Panc1 (cell line): ENCODE measurements at regions not wholly inside any gene's neighbourhood (a gene's known extent, or its start where the extent isn't known, plus 50 kb on each side); places are given as distances from the start of the nearest gene placed in this dataset.

Experiments used
- ATAC-seq: fragments of 200-7000 bp; cut with Tn5 transposase; 2 replicates; pipeline ENCODE4 v1.9.1; 2020; ENCODE audit warnings: mild to moderate bottlenecking, moderate library complexity
- BruUV-seq: library from RNA; stranded (reverse); fragments of 400-500 nt; replicated peaks from 2 replicates; lab custom pipeline; 2021; lab: Mats Ljungman, UMichigan
- CTCF ChIA-PET: fragments of 300-600 bp; sonication (Branson Sonifier 250); formaldehyde crosslinking; loops from one replicate; lab custom pipeline; 2022; ENCODE audit warnings: antibody characterized with exemption; lab: Charles Lee
- POLR2A ChIA-PET: fragments of 300-600 bp; sonication (Branson Sonifier 250); formaldehyde crosslinking; loops from one replicate; lab custom pipeline; 2022; ENCODE audit warnings: antibody characterized with exemption; lab: Charles Lee
- DNase-seq: peaks from one replicate; pipeline ENCODE4 v3.0.0-alpha.2; 2010; ENCODE audit warnings: low read depth, low spot score
- H3K27ac ChIP-seq: 2 replicates; pipeline ENCODE4 v1.5.1; 2011; ENCODE audit warnings: mild to moderate bottlenecking, low read length, inconsistent platforms
- H3K27me3 ChIP-seq: fragments of 200-500 bp; sonication (Bioruptor generic); 2 replicates; pipeline ENCODE4 v1.6.0; 2014; ENCODE audit warnings: low read length, inconsistent platforms; ENCODE audit not compliant: control insufficient read depth, insufficient read depth
- H3K36me3 ChIP-seq: fragments of 200-500 bp; sonication (Bioruptor generic); 2 replicates; pipeline ENCODE4 v1.5.1; 2014; ENCODE audit warnings: inconsistent platforms, mild to moderate bottlenecking, low read length, moderate library complexity; ENCODE audit not compliant: control insufficient read depth, insufficient read depth
- H3K4me1 ChIP-seq: 2 replicates; pipeline ENCODE4 v1.5.1; 2011; ENCODE audit warnings: inconsistent platforms, mild to moderate bottlenecking, low read length, moderate library complexity; ENCODE audit not compliant: control insufficient read depth, insufficient read depth
- H3K4me3 ChIP-seq, 2 experiments: 2 replicates each; pipeline ENCODE4 v1.5.1; 2011 to 2012; ENCODE audit warnings: low read depth in 2 of 2, low read length in 2 of 2, mild to moderate bottlenecking in 2 of 2, inconsistent platforms in 1 of 2, moderate library complexity in 1 of 2
- H3K9me3 ChIP-seq: fragments of 200-500 bp; sonication (Bioruptor generic); 2 replicates; pipeline ENCODE4 v1.5.1; 2014; ENCODE audit warnings: low read depth, mild to moderate bottlenecking, inconsistent platforms, low read length, moderate library complexity; ENCODE audit not compliant: control insufficient read depth, insufficient read depth
- POLR2AphosphoS5 ChIP-seq: IDR thresholded peaks from 2 replicates; pipeline ENCODE4 v1.6.1; 2012; ENCODE audit warnings: mild to moderate bottlenecking, low read depth, low read length, moderate library complexity
- SIN3A ChIP-seq: IDR thresholded peaks from 2 replicates; pipeline ENCODE4 v1.6.1; 2012; ENCODE audit warnings: low read depth, mild to moderate bottlenecking, low read length, moderate library complexity, borderline replicate concordance; ENCODE audit not compliant: insufficient read depth
- TCF7L2 ChIP-seq: IDR thresholded peaks from 2 replicates; pipeline ENCODE4 v1.6.1; 2011; ENCODE audit warnings: mild to moderate bottlenecking, low read depth, low read length, inconsistent platforms
- in situ Hi-C: cut with HindIII; loops from 2 replicates; pipeline ENCODE4 v1.10.0; 2016; ENCODE audit warnings: low sequenced_read_pairs, low pct_unique_long_range_greater_than_20kb
- intact Hi-C: fragments of 100-400 bp; cut with micrococcal nuclease; formaldehyde crosslinking; loops from one replicate; pipeline ENCODE4 v1.10.0; 2022; ENCODE audit not compliant: unreplicated experiment
- TF ChIP-seq, protein P1 (sequence below): fragments of 450-650 bp; IDR thresholded peaks from 2 replicates; pipeline ENCODE4 v1.5.1; 2017; ENCODE audit warnings: mild to moderate bottlenecking
- TF ChIP-seq, protein P2 (sequence below), 2 experiments: IDR thresholded peaks; 2 replicates each; pipeline ENCODE4 v1.6.1; 2011 to 2012; ENCODE audit warnings: low read depth in 2 of 2, control low read depth in 1 of 2, low read length in 1 of 2, mild to moderate bottlenecking in 1 of 2, moderate library complexity in 1 of 2; ENCODE audit not compliant: insufficient read depth in 1 of 2

DNA sequence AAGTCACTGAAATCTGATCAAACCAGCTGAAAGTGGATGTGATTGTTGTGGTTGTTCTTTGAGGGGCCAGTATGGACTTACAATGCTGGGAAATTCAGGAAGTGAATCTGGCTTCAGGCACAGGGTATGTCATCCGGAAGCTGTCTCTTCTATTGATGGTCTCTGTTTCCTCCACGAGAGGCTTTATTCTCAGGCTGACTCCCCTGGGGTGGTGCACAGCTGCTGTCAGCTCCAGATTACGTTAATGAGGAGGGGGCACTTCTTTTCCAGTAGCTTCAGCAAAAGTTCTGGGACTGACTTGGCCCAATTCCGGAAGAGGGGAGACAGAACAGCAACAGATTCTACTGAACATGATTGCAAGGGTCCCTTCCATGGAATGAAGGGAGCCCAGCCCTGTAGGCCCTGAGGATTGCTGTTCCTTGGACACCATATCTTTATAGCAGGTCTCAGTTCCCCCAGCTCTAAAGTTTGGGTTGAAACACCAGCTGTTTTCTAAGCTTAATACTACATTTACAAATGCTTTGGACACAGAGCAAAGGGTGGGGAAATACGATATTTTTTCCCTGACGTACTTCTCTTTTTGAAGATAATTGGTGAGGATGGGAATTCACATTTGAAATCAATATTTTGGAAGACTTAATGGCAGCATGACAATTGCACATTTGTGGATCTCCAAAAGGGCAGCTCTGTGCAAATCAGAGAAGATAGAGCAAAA is 400.9 kb downstream of the TSN start:
- intact Hi-C loops (no loop called here), in situ Hi-C loops (no loop called here)
- Histone ChIP-seq H3K27ac (no peak overlapping the region), H3K4me3 (no peak overlapping the region), H3K27me3 (peaks cover 2% of the 10 kb centered on the region; the same call in 1 of the 2 replicates), H3K36me3 (no peaks in the 10 kb centered on the region), H3K9me3 (no peaks in the 10 kb centered on the region), H3K4me1 (no peaks in the 10 kb centered on the region)
- TF ChIP-seq POLR2AphosphoS5, result no peak
- TF ChIP-seq, protein P1, sequence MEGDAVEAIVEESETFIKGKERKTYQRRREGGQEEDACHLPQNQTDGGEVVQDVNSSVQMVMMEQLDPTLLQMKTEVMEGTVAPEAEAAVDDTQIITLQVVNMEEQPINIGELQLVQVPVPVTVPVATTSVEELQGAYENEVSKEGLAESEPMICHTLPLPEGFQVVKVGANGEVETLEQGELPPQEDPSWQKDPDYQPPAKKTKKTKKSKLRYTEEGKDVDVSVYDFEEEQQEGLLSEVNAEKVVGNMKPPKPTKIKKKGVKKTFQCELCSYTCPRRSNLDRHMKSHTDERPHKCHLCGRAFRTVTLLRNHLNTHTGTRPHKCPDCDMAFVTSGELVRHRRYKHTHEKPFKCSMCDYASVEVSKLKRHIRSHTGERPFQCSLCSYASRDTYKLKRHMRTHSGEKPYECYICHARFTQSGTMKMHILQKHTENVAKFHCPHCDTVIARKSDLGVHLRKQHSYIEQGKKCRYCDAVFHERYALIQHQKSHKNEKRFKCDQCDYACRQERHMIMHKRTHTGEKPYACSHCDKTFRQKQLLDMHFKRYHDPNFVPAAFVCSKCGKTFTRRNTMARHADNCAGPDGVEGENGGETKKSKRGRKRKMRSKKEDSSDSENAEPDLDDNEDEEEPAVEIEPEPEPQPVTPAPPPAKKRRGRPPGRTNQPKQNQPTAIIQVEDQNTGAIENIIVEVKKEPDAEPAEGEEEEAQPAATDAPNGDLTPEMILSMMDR, result no peak
- no peak for ATAC-seq
- ChIA-PET CTCF (no interaction called here), POLR2A (no interaction called here)
- BruUV-seq, result no TSS peak
- no peak for DNase-seq

DNA sequence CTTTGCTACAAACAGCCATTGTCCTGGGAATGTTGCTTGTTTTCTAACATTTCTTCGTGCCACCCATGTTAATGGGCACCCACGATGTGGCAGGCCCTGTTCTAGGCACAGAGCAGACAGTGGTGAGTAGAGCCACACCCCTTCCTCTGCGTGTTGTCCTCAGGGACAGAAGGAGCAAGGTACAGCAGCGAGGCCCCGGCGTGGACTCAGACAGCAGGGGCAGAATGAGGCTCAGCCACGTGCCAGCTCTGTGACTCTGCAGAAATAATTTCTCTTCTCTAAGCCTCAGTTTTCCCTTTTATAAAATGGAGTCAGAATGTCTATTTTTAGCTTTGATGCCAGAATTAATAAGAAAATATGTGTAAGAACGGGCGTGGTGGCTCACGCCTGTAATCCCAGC is 401.7 kb downstream of the TSN start:
- ChIA-PET CTCF (no interaction called here), POLR2A (no interaction called here)
- no peaks in the 10 kb centered on the region for H3K36me3 ChIP-seq
- no TSS peak for BruUV-seq
- no peaks in the 10 kb centered on the region for H3K4me1 ChIP-seq
- ATAC-seq (no peak), DNase-seq (no peak)
- no peaks in the 10 kb centered on the region for H3K9me3 ChIP-seq
- no peak overlapping the region for H3K27ac ChIP-seq
- in situ Hi-C loops, result no loop called here
- intact Hi-C loops, result no loop called here
- peaks cover 2% of the 10 kb centered on the region; the same call in 1 of the 2 replicates for H3K27me3 ChIP-seq
- no peak for TF ChIP-seq TCF7L2
- TF ChIP-seq, protein P1, result no peak
- no peak for TF ChIP-seq SIN3A
- TF ChIP-seq POLR2AphosphoS5, result no peak
- TF ChIP-seq, protein P2, sequence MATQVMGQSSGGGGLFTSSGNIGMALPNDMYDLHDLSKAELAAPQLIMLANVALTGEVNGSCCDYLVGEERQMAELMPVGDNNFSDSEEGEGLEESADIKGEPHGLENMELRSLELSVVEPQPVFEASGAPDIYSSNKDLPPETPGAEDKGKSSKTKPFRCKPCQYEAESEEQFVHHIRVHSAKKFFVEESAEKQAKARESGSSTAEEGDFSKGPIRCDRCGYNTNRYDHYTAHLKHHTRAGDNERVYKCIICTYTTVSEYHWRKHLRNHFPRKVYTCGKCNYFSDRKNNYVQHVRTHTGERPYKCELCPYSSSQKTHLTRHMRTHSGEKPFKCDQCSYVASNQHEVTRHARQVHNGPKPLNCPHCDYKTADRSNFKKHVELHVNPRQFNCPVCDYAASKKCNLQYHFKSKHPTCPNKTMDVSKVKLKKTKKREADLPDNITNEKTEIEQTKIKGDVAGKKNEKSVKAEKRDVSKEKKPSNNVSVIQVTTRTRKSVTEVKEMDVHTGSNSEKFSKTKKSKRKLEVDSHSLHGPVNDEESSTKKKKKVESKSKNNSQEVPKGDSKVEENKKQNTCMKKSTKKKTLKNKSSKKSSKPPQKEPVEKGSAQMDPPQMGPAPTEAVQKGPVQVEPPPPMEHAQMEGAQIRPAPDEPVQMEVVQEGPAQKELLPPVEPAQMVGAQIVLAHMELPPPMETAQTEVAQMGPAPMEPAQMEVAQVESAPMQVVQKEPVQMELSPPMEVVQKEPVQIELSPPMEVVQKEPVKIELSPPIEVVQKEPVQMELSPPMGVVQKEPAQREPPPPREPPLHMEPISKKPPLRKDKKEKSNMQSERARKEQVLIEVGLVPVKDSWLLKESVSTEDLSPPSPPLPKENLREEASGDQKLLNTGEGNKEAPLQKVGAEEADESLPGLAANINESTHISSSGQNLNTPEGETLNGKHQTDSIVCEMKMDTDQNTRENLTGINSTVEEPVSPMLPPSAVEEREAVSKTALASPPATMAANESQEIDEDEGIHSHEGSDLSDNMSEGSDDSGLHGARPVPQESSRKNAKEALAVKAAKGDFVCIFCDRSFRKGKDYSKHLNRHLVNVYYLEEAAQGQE (IDR thresholded peaks at IDR 0.05; ENCODE audit: insufficient read depth in 1 of 2, low read depth in 2 of 2, low read length in 1 of 2), result no peak
- H3K4me3 ChIP-seq, result no peak overlapping the region
